ENCODE measurements at regions not wholly inside any gene's neighbourhood (a gene's known extent, or its start where the extent isn't known, plus 50 kb on each side); places are given as distances from the start of the nearest gene placed in this dataset.

- DNase-seq, result no peak
These were observed 58.7 kb upstream of the ACAN start for GRCh38 chr15:88744548-88745020.

- DNase-seq, result no peak
These were observed 58.2 kb upstream of the ACAN start for GRCh38 chr15:88745065-88745464.

GRCh38 chr15:88745696-88746095 lies 57.5 kb upstream of the ACAN start:
- DNase-seq, result no peak

GRCh38 chr15:88746451-88746850 lies 56.8 kb upstream of the ACAN start:
- no peak for DNase-seq

- DNase-seq, result no peak
These were observed 56.1 kb upstream of the ACAN start for GRCh38 chr15:88747111-88747510.

GRCh38 chr15:88747631-88748030 lies 55.6 kb upstream of the ACAN start:
- DNase-seq, result no peak

GRCh38 chr15:88748081-88748480 lies 55.2 kb upstream of the ACAN start:
- DNase-seq, result no peak

GRCh38 chr15:88748651-88749050 lies 54.6 kb upstream of the ACAN start:
- no peak for DNase-seq

GRCh38 chr15:88749699-88750098 lies 53.5 kb upstream of the ACAN start:
- DNase-seq, result no peak

- DNase-seq, result no peak
These were observed 50.7 kb upstream of the ACAN start for GRCh38 chr15:88752501-88752900.

GRCh38 chr15:88752951-88753350 lies 50.3 kb upstream of the ACAN start:
- no peak for DNase-seq

Measured in CD4-positive, alpha-beta T cell treated with Interferon alpha-2 for 1 hour (primary cell).